DND-41 (cell line): ENCODE measurements at regions not wholly inside any gene's neighbourhood (a gene's known extent, or its start where the extent isn't known, plus 50 kb on each side); places are given as distances from the start of the nearest gene placed in this dataset.

Source experiments
- ATAC-seq: fragments of 200-7000 bp; cut with Tn5 transposase; 3 replicates; pipeline ENCODE4 v1.9.1; 2021; ENCODE audit warnings: low read depth; ENCODE audit not compliant: insufficient read depth
- DNase-seq: peaks from one replicate; pipeline ENCODE4 v3.0.0-alpha.2; 2020
- H2AFZ ChIP-seq: 2 replicates; pipeline ENCODE4 v1.6.0; 2012; ENCODE audit warnings: low read depth, low read length
- H3K27ac ChIP-seq: 2 replicates; pipeline ENCODE4 v1.5.1; 2012; ENCODE audit warnings: low read length, inconsistent platforms
- H3K27me3 ChIP-seq: fragments of 200-600 bp; sonication (generic); 2 replicates; pipeline ENCODE4 v1.6.0; 2012; ENCODE audit warnings: low read length, mild to moderate bottlenecking, inconsistent platforms; ENCODE audit not compliant: insufficient read depth, poor library complexity
- H3K36me3 ChIP-seq: 2 replicates; pipeline ENCODE4 v1.5.1; 2012; ENCODE audit warnings: low read length, inconsistent platforms; ENCODE audit not compliant: insufficient read depth
- H3K4me1 ChIP-seq: 2 replicates; pipeline ENCODE4 v1.5.1; 2012; ENCODE audit warnings: mild to moderate bottlenecking, low read length; ENCODE audit not compliant: insufficient read depth
- H3K4me2 ChIP-seq: 2 replicates; pipeline ENCODE4 v1.6.0; 2012; ENCODE audit warnings: mild to moderate bottlenecking, moderate library complexity, low read length, inconsistent platforms; ENCODE audit not compliant: insufficient read depth
- H3K4me3 ChIP-seq, 2 experiments: fragments of 200-600 bp in 1 of 2; shearing (Covaris generic) in 1 of 2; 2 replicates each; pipeline ENCODE4 v1.5.1; 2012 to 2016; ENCODE audit warnings: inconsistent platforms in 2 of 2, low read length in 2 of 2, mild to moderate bottlenecking in 2 of 2, low read depth in 1 of 2, moderate library complexity in 1 of 2
- H3K79me2 ChIP-seq: 2 replicates; pipeline ENCODE4 v1.6.0; 2012; ENCODE audit warnings: low read length, inconsistent platforms; ENCODE audit not compliant: insufficient read depth
- H3K9ac ChIP-seq: 2 replicates; pipeline ENCODE4 v1.6.0; 2012; ENCODE audit warnings: low read depth, mild to moderate bottlenecking, inconsistent platforms, low read length, moderate library complexity
- H3K9me3 ChIP-seq: 2 replicates; pipeline ENCODE4 v1.5.1; 2012; ENCODE audit warnings: low read length, moderate library complexity, mild to moderate bottlenecking, inconsistent platforms; ENCODE audit not compliant: insufficient read depth, severe bottlenecking
- H4K20me1 ChIP-seq: 2 replicates; pipeline ENCODE4 v1.6.0; 2012; ENCODE audit warnings: low read length; ENCODE audit not compliant: insufficient read depth
- CTCF ChIP-seq: IDR thresholded peaks from 2 replicates; pipeline ENCODE4 v1.5.1; 2012; ENCODE audit warnings: borderline replicate concordance, low read length, moderate library complexity, mild to moderate bottlenecking; ENCODE audit not compliant: poor library complexity, severe bottlenecking; ENCODE audit errors: extremely low read depth
- EZH2 ChIP-seq: IDR thresholded peaks from 3 replicates; pipeline ENCODE4 v1.6.1; 2012; ENCODE audit warnings: borderline replicate concordance, low read depth, mild to moderate bottlenecking, moderate library complexity, low read length, inconsistent platforms; ENCODE audit not compliant: severe bottlenecking

GRCh38 chr6:15898693-15899092, 230.2 kb upstream of the MYLIP start:
- Histone ChIP-seq H3K27ac (no peak overlapping the region), H2AFZ (no peak overlapping the region), H3K36me3 (no peaks in the 10 kb centered on the region), H3K9me3 (no peaks in the 10 kb centered on the region), H3K79me2 (no peaks in the 10 kb centered on the region), H4K20me1 (no peaks in the 10 kb centered on the region), H3K27me3 (no peaks in the 10 kb centered on the region), H3K9ac (no peak overlapping the region), H3K4me3 (no peak overlapping the region), H3K4me1 (no peaks in the 10 kb centered on the region), H3K4me2 (no peak overlapping the region)
- no peak for TF ChIP-seq EZH2
- ATAC-seq, result no peak
- DNase-seq, result no peak

GRCh38 chr6:15897063-15897876, 231.6 kb upstream of the MYLIP start:
- no peaks in the 10 kb centered on the region for H3K27me3 ChIP-seq
- ATAC-seq, result no peak
- H3K27ac ChIP-seq, result no peak overlapping the region
- H2AFZ ChIP-seq, result no peak overlapping the region
- no peaks in the 10 kb centered on the region for H3K36me3 ChIP-seq
- H3K4me1 ChIP-seq, result no peaks in the 10 kb centered on the region
- no peak overlapping the region for H3K4me2 ChIP-seq
- H3K9ac ChIP-seq, result no peak overlapping the region
- TF ChIP-seq EZH2 (no peak), CTCF (no peak)
- H3K79me2 ChIP-seq, result no peaks in the 10 kb centered on the region
- no peaks in the 10 kb centered on the region for H3K9me3 ChIP-seq
- H4K20me1 ChIP-seq, result no peaks in the 10 kb centered on the region
- no peak overlapping the region for H3K4me3 ChIP-seq
- no peak for DNase-seq

- H4K20me1 ChIP-seq, result no peaks in the 10 kb centered on the region
- no peaks in the 10 kb centered on the region for H3K27me3 ChIP-seq
- no peak overlapping the region for H3K9ac ChIP-seq
- H2AFZ ChIP-seq, result no peak overlapping the region
- H3K36me3 ChIP-seq, result no peaks in the 10 kb centered on the region
- ATAC-seq (no peak), DNase-seq (no peak)
- no peak overlapping the region for H3K27ac ChIP-seq
- H3K9me3 ChIP-seq, result no peaks in the 10 kb centered on the region
- H3K4me2 ChIP-seq, result no peak overlapping the region
- no peak overlapping the region for H3K4me3 ChIP-seq
- H3K4me1 ChIP-seq, result no peaks in the 10 kb centered on the region
- H3K79me2 ChIP-seq, result no peaks in the 10 kb centered on the region
- TF ChIP-seq EZH2 (no peak), CTCF (no peak)
Observed at GRCh38 chr6:15894973-15895725, 232.3 kb upstream of the DTNBP1 start.
